ENCODE measurements at regions not wholly inside any gene's neighbourhood (a gene's known extent, or its start where the extent isn't known, plus 50 kb on each side); places are given as distances from the start of the nearest gene placed in this dataset.

DNA sequence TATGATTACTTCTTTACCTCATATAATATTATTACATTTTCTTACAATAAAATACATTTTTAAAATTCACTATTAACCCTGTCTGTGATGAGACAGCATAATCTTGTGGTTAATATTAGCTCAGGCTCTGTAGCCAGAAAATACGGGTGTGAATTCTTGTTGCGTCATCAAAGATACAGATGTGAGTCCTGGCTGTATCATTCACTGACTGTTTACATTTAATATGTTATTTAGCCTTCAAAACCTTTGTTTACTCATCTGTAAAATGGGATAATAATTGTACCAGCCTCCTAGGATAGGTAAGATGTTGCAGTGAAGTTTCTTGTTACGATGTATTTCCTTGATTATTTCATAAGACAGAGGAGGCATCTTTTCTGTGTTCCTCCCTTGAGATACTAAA, 184.7 kb upstream of the PRPS1L1 start:
- TF ChIP-seq TAF1 (IDR thresholded peaks at IDR 0.05; ENCODE audit: low read depth, low read length) = no peak
- TF ChIP-seq SPI1 (IDR thresholded peaks at IDR 0.05; ENCODE audit: low read depth, low read length) = no peak
- TF ChIP-seq POLR2AphosphoS5 (IDR thresholded peaks at IDR 0.05; ENCODE audit: low read depth, low read length) = no peak
- no peak for TF ChIP-seq POLR2A (IDR thresholded peaks at IDR 0.05; ENCODE audit: low read depth, low read length)

Data from GM12891 (cell line).